KMS-11 (cell line): ENCODE measurements at regions not wholly inside any gene's neighbourhood (a gene's known extent, or its start where the extent isn't known, plus 50 kb on each side); places are given as distances from the start of the nearest gene placed in this dataset.

Experiments used
- H2AFZ ChIP-seq: fragments of 200-600 bp; sonication (generic); 2 replicates; pipeline ENCODE4 v1.6.1; 2016; ENCODE audit warnings: antibody characterized with exemption, mixed run types, low read depth
- H3K27ac ChIP-seq: fragments of 200-600 bp; sonication (generic); 2 replicates; pipeline ENCODE4 v1.6.1; 2016; ENCODE audit warnings: mild to moderate bottlenecking, mixed run types
- H3K27me3 ChIP-seq: fragments of 200-600 bp; sonication (generic); 2 replicates; pipeline ENCODE4 v1.6.1; 2017; ENCODE audit warnings: mild to moderate bottlenecking, low read depth, mixed run types, moderate library complexity; ENCODE audit not compliant: insufficient read depth
- H3K36me3 ChIP-seq: fragments of 200-600 bp; sonication (generic); 2 replicates; pipeline ENCODE4 v1.6.1; 2017; ENCODE audit warnings: mild to moderate bottlenecking, mixed run types; ENCODE audit not compliant: insufficient read depth
- H3K4me1 ChIP-seq: fragments of 200-600 bp; sonication (generic); 2 replicates; pipeline ENCODE4 v1.6.1; 2016; ENCODE audit warnings: mild to moderate bottlenecking, low read depth, mixed run types; ENCODE audit not compliant: poor library complexity, severe bottlenecking
- H3K4me2 ChIP-seq: fragments of 200-600 bp; sonication (generic); 2 replicates; pipeline ENCODE4 v1.7.0; 2016; ENCODE audit warnings: mild to moderate bottlenecking, mixed run types
- H3K4me3 ChIP-seq: fragments of 200-600 bp; sonication (generic); IDR thresholded peaks from 2 replicates; pipeline ENCODE4 v1.6.1; 2017; ENCODE audit warnings: low read depth, low read length, mixed read lengths; ENCODE audit not compliant: insufficient read depth
- H3K79me2 ChIP-seq: fragments of 200-600 bp; sonication (generic); 2 replicates; pipeline ENCODE4 v1.6.1; 2016; ENCODE audit warnings: low read depth, mixed run types; ENCODE audit not compliant: insufficient read depth
- H3K9ac ChIP-seq: fragments of 200-600 bp; sonication (generic); 2 replicates; pipeline ENCODE4 v1.6.1; 2016; ENCODE audit warnings: mild to moderate bottlenecking, mixed run types
- H4K20me1 ChIP-seq: fragments of 200-600 bp; sonication (generic); 2 replicates; pipeline ENCODE4 v1.6.1; 2016; ENCODE audit warnings: mild to moderate bottlenecking, mixed run types; ENCODE audit not compliant: insufficient read depth
- CTCF ChIP-seq: fragments of 200-600 bp; sonication (generic); conservative IDR thresholded peaks from 2 replicates; pipeline ENCODE4 v1.6.1; 2017; ENCODE audit warnings: low read depth, mild to moderate bottlenecking, antibody characterized with exemption, low read length, moderate library complexity, mixed read lengths

GRCh38 chr2:239820836-239821693 lies 204.1 kb downstream of the NDUFA10 start:
- H3K4me1 ChIP-seq, result peaks cover 26% of the 10 kb centered on the region
- no peak overlapping the region for H3K4me3 ChIP-seq
- no peak overlapping the region for H2AFZ ChIP-seq
- no peaks in the 10 kb centered on the region for H4K20me1 ChIP-seq
- no peak overlapping the region for H3K9ac ChIP-seq
- H3K27ac ChIP-seq, result no peak overlapping the region
- no peaks in the 10 kb centered on the region for H3K36me3 ChIP-seq
- no peak for TF ChIP-seq CTCF
- H3K4me2 ChIP-seq, result no peak overlapping the region
- H3K79me2 ChIP-seq, result no peaks in the 10 kb centered on the region
- peaks cover 27% of the 10 kb centered on the region; the same call in 1 of the 2 replicates for H3K27me3 ChIP-seq

GRCh38 chr2:239819974-239820555 lies 205.1 kb downstream of the NDUFA10 start:
- H3K9ac ChIP-seq, result no peak overlapping the region
- no peak overlapping the region for H3K27ac ChIP-seq
- TF ChIP-seq CTCF, result no peak
- H3K79me2 ChIP-seq, result no peaks in the 10 kb centered on the region
- H3K4me3 ChIP-seq, result no peak overlapping the region
- H3K36me3 ChIP-seq, result no peaks in the 10 kb centered on the region
- no peak overlapping the region for H3K4me2 ChIP-seq
- H2AFZ ChIP-seq, result no peak overlapping the region
- H3K27me3 ChIP-seq, result peaks cover 27% of the 10 kb centered on the region; the same call in 1 of the 2 replicates
- H3K4me1 ChIP-seq, result peaks cover 25% of the 10 kb centered on the region
- no peaks in the 10 kb centered on the region for H4K20me1 ChIP-seq

- no peak for TF ChIP-seq CTCF
- no peak overlapping the region for H3K27ac ChIP-seq
- H3K27me3 ChIP-seq, result peaks cover 27% of the 10 kb centered on the region; the same call in 1 of the 2 replicates
- no peaks in the 10 kb centered on the region for H4K20me1 ChIP-seq
- no peak overlapping the region for H2AFZ ChIP-seq
- no peaks in the 10 kb centered on the region for H3K79me2 ChIP-seq
- H3K4me2 ChIP-seq, result no peak overlapping the region
- H3K4me3 ChIP-seq, result no peak overlapping the region
- no peaks in the 10 kb centered on the region for H3K36me3 ChIP-seq
- H3K4me1 ChIP-seq, result peaks cover 18% of the 10 kb centered on the region
- no peak overlapping the region for H3K9ac ChIP-seq
Measured at GRCh38 chr2:239819091-239819973, 205.8 kb downstream of the NDUFA10 start.

- no peak overlapping the region for H3K27ac ChIP-seq
- H3K9ac ChIP-seq, result no peak overlapping the region
- no peak overlapping the region for H3K4me2 ChIP-seq
- H3K36me3 ChIP-seq, result no peaks in the 10 kb centered on the region
- no peaks in the 10 kb centered on the region for H3K79me2 ChIP-seq
- H3K4me1 ChIP-seq, result peaks cover 10% of the 10 kb centered on the region
- H4K20me1 ChIP-seq, result no peaks in the 10 kb centered on the region
- no peak overlapping the region for H3K4me3 ChIP-seq
- H3K27me3 ChIP-seq, result peaks cover 27% of the 10 kb centered on the region; the same call in 1 of the 2 replicates
- no peak overlapping the region for H2AFZ ChIP-seq
- TF ChIP-seq CTCF, result no peak
Measured at GRCh38 chr2:239818531-239819011, 206.6 kb downstream of the NDUFA10 start.
